ENCODE measurements at regions not wholly inside any gene's neighbourhood (a gene's known extent, or its start where the extent isn't known, plus 50 kb on each side); places are given as distances from the start of the nearest gene placed in this dataset.
"Not testable (repeated sequence)": the region's sequence is repeated elsewhere in the genome, so short reads cannot be mapped to it uniquely, and the experiment has no call there.

- in situ Hi-C loops (cut with HindIII; ENCODE audit: low pct_unique_long_range_greater_than_20kb, low sequenced_read_pairs), result no loop called here
- no peak for TF ChIP-seq JUND (IDR thresholded peaks at IDR 0.05; ENCODE audit: low read depth)
- no peak for DNase-seq (ENCODE audit: low read depth in 1 of 2, low spot score in 1 of 2)
These were observed 97.6 kb downstream of the NPIPB11 start for GRCh38 chr16:29308644-29309546.

DNA sequence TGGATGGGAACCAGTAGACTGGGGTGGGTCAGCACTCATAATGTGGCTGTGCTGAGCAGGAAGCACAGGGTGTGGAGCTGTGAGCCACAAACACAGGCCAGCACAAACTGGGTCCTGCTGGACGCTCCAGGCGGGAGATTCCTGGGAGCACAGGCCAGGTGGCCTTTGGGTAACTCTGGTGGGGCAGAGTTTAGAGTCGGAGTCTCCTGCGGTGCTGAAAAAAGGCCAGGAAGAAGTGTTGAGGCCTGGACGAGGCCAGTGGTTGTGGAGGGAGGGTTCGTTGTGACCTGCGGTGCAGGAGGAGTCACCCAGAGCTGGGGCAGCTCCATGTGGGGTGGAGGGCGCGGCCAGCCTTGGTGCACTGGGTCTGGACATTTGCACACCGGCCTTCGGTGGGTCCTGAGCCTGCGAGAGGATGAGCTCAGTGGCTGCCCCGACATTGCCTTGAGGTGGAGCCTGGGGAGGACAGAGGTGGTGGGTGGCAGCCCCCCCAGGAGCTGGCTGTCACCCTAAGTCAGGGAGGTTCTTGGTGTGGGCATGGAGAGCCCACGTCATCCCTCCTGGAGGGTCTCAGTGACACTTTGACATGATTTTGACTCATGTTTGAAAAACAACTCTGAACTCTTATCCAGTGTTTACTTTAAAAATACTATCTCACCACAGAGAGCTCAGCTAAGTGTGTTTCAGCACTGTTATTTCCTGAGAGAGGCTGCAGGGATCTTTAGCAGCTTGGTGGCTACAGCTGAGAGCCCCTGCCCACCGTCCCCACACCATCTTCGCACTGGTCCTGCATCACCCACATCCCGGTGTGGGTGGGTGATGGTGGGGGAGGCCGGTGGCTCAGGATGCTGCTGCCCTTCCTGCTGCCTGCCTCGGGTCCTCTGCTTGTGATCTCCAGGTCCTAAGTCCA lies 98.7 kb downstream of the NPIPB11 start:
- TF ChIP-seq JUND (IDR thresholded peaks at IDR 0.05; ENCODE audit: low read depth), result no peak
- no peak for DNase-seq (ENCODE audit: low read depth in 1 of 2, low spot score in 1 of 2)
- in situ Hi-C loops (cut with HindIII; ENCODE audit: low pct_unique_long_range_greater_than_20kb, low sequenced_read_pairs), result no loop called here

GRCh38 chr16:29306943-29307597 lies 99.4 kb downstream of the NPIPB11 start:
- in situ Hi-C loops (cut with HindIII; ENCODE audit: low pct_unique_long_range_greater_than_20kb, low sequenced_read_pairs), result no loop called here
- no peak for DNase-seq (ENCODE audit: low read depth in 1 of 2, low spot score in 1 of 2)

GRCh38 chr16:29306201-29306600 lies 100.3 kb downstream of the NPIPB11 start:
- DNase-seq (ENCODE audit: low read depth in 1 of 2, low spot score in 1 of 2), result no peak
- in situ Hi-C loops (cut with HindIII; ENCODE audit: low pct_unique_long_range_greater_than_20kb, low sequenced_read_pairs), result no loop called here
- TF ChIP-seq JUND (IDR thresholded peaks at IDR 0.05; ENCODE audit: low read depth), result no peak

More at GRCh38 chr16:29306943-29307597, 99.4 kb downstream of the NPIPB11 start:
- no peak for TF ChIP-seq JUND (IDR thresholded peaks at IDR 0.05; ENCODE audit: low read depth)

GRCh38 chr16:29305018-29305417 lies 101.5 kb downstream of the NPIPB11 start:
- DNase-seq (ENCODE audit: low read depth in 1 of 2, low spot score in 1 of 2); in situ Hi-C loops (cut with HindIII; ENCODE audit: low pct_unique_long_range_greater_than_20kb, low sequenced_read_pairs): not testable (repeated sequence)

- TF ChIP-seq JUND (IDR thresholded peaks at IDR 0.05; ENCODE audit: low read depth), result no peak
- no peak for DNase-seq (ENCODE audit: low read depth in 1 of 2, low spot score in 1 of 2)
- in situ Hi-C loops (cut with HindIII; ENCODE audit: low pct_unique_long_range_greater_than_20kb, low sequenced_read_pairs), result no loop called here
These were observed 102.3 kb downstream of the NPIPB11 start for GRCh38 chr16:29304251-29304650.

GRCh38 chr16:29303520-29303919 lies 103.0 kb downstream of the NPIPB11 start:
- no peak for TF ChIP-seq JUND (IDR thresholded peaks at IDR 0.05; ENCODE audit: low read depth)
- no peak for DNase-seq (ENCODE audit: low read depth in 1 of 2, low spot score in 1 of 2)
- in situ Hi-C loops (cut with HindIII; ENCODE audit: low pct_unique_long_range_greater_than_20kb, low sequenced_read_pairs), result no loop called here

- DNase-seq (ENCODE audit: low read depth in 1 of 2, low spot score in 1 of 2), result no peak
- in situ Hi-C loops (cut with HindIII; ENCODE audit: low pct_unique_long_range_greater_than_20kb, low sequenced_read_pairs), result no loop called here
- TF ChIP-seq JUND (IDR thresholded peaks at IDR 0.05; ENCODE audit: low read depth), result no peak
These were observed 103.5 kb downstream of the NPIPB11 start for GRCh38 chr16:29302976-29303375.

- in situ Hi-C loops (cut with HindIII; ENCODE audit: low pct_unique_long_range_greater_than_20kb, low sequenced_read_pairs); DNase-seq (ENCODE audit: low read depth in 1 of 2, low spot score in 1 of 2): not testable (repeated sequence)
These were observed 104.1 kb downstream of the NPIPB11 start for GRCh38 chr16:29302433-29302832.

GRCh38 chr16:29301662-29302285 lies 104.7 kb downstream of the NPIPB11 start:
- DNase-seq (ENCODE audit: low read depth in 1 of 2, low spot score in 1 of 2); in situ Hi-C loops (cut with HindIII; ENCODE audit: low pct_unique_long_range_greater_than_20kb, low sequenced_read_pairs): not testable (repeated sequence)

DNA sequence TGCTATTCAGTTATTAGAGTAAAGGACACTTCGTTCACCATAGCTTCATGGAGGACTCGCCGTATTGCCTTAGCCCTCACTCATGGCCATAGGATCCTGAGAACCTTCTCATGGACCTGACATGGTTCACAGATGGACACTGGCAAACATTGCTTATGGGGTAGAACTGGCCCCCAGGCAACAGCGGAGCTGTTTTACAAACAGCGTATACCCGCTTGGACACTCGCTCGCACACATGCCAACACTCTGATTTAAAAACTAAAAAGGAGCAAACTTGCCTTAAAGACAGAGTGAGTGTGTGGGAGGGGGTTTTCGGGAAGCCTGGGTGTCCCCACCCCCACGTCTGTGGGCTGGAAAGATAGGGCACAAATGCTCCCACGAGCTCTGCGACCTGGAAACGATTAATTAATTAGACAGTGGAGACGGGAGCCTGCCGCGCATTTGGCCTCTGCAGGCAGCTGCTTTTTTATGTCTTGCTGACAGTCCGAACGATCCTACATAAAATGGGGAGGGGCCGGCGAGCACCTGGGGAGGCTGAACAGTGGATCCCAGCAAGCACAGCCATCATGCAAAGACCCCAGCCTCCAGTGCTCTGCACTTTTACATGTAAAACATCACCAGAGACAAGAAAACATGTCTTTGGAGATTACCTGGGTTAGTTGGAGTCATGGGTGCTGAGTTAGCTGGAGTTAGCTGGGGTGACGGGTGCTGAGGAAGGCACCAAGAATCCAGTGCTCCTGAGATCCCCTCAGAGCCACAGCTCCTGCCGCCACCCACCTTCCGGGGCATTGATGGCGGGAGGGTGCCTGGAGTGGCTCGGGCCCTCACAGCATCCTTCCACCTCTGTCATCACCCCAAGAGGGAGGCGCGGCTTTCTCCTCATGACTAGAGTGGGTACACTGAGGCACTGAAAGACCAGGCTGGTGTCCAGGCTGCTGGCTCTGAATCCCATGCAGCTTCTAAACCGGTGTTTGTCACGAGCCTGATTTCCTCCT lies 105.7 kb downstream of the NPIPB11 start:
- in situ Hi-C loops (cut with HindIII; ENCODE audit: low pct_unique_long_range_greater_than_20kb, low sequenced_read_pairs); DNase-seq (ENCODE audit: low read depth in 1 of 2, low spot score in 1 of 2): not testable (repeated sequence)

GRCh38 chr16:29300030-29300491 lies 106.5 kb downstream of the NPIPB11 start:
- DNase-seq (ENCODE audit: low read depth in 1 of 2, low spot score in 1 of 2); in situ Hi-C loops (cut with HindIII; ENCODE audit: low pct_unique_long_range_greater_than_20kb, low sequenced_read_pairs): not testable (repeated sequence)

DNA sequence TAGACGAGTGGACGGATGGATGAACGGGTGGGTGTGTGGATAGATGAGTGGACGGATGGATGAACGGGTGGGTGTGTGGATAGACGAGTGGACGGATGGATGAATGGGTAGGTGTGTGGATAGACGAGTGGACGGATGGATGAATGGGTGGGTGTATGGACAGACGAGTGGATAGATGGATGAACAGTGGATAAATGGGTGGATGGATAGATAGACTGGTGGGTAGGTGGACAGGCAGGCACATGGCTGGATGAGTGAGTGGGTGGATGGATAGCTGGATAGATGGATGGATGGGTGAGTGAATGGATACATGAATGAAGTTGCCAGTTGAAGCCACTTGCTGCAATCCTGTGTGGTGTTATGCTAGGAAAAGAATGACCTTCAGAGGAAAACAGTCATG lies 107.5 kb downstream of the NPIPB11 start:
- DNase-seq (ENCODE audit: low read depth in 1 of 2, low spot score in 1 of 2); in situ Hi-C loops (cut with HindIII; ENCODE audit: low pct_unique_long_range_greater_than_20kb, low sequenced_read_pairs): not testable (repeated sequence)

DNA sequence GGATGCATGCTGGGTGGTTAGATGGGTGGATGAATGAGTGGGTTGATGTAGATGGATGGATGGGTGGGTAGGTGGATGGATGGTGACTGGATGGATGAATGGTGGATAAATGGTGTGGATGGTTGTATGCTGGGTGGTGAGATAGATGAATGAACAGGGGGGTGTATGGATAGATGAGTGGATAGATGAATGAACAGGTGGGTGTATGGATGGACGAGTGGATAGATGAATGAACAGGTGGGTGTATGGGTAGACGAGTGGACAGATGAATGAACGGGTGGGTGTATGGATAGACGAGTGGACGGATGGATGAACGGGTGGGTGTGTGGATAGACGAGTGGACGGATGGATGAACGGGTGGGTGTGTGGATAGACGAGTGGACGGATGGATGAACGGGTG lies 108.2 kb downstream of the NPIPB11 start:
- in situ Hi-C loops (cut with HindIII; ENCODE audit: low pct_unique_long_range_greater_than_20kb, low sequenced_read_pairs); DNase-seq (ENCODE audit: low read depth in 1 of 2, low spot score in 1 of 2): not testable (repeated sequence)

DNA sequence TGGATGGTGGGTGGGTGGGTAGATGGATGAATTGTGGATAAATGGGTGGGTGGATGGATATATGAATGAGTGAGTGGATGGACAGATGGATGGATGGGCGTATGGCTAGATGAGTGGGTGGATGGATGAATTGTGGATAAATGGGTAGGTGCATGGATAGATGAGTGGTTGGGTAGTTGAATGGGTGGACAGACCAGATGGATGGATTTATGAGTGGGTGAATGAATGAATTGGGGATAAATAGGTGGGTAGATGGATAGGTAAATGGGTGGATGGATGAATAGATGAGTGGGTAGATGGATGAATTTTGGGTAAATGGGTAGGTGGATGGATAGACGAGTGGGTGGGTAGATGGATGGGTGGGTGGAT lies 108.7 kb downstream of the NPIPB11 start:
- in situ Hi-C loops (cut with HindIII; ENCODE audit: low pct_unique_long_range_greater_than_20kb, low sequenced_read_pairs); DNase-seq (ENCODE audit: low read depth in 1 of 2, low spot score in 1 of 2): not testable (repeated sequence)

Measured in T47D (cell line).